Neural cell (in vitro differentiated cells): ENCODE measurements at regions not wholly inside any gene's neighbourhood (a gene's known extent, or its start where the extent isn't known, plus 50 kb on each side); places are given as distances from the start of the nearest gene placed in this dataset.

Experiments used
- H2AFZ ChIP-seq: fragments of 200-600, 300-800 bp; sonication (generic), shearing (Covaris generic); 2 replicates; pipeline ENCODE4 v1.6.0; 2014; ENCODE audit warnings: low read depth, mild to moderate bottlenecking, antibody characterized with exemption, low read length, moderate library complexity
- H3F3A ChIP-seq: fragments of 200-600 bp; shearing (Covaris generic); 2 replicates; pipeline ENCODE4 v1.6.1; 2016; ENCODE audit warnings: mild to moderate bottlenecking, moderate library complexity, mixed read lengths, antibody characterized with exemption, low read length; ENCODE audit not compliant: insufficient read depth, poor library complexity, severe bottlenecking
- H3K27ac ChIP-seq: fragments of 200-600, 300-800 bp; sonication (generic), shearing (Covaris generic); 2 replicates; pipeline ENCODE4 v1.5.1; 2014; ENCODE audit warnings: mild to moderate bottlenecking, low read length, moderate library complexity
- H3K27me3 ChIP-seq: fragments of 300-800, 200-600 bp; sonication (generic), shearing (Covaris generic); 2 replicates; pipeline ENCODE4 v1.6.0; 2014; ENCODE audit warnings: mild to moderate bottlenecking, low read depth, low read length, moderate library complexity; ENCODE audit not compliant: insufficient read depth
- H3K36me3 ChIP-seq: fragments of 300-800, 200-600 bp; sonication (generic), shearing (Covaris generic); 2 replicates; pipeline ENCODE4 v1.5.1; 2014; ENCODE audit warnings: mild to moderate bottlenecking, antibody characterized with exemption, low read length, moderate library complexity; ENCODE audit not compliant: insufficient read depth
- H3K4me2 ChIP-seq: fragments of 300-800, 200-600 bp; sonication (generic), shearing (Covaris generic); 2 replicates; pipeline ENCODE4 v1.6.0; 2014; ENCODE audit warnings: mild to moderate bottlenecking, low read length
- H3K4me3 ChIP-seq: fragments of 300-800, 200-600 bp; sonication (generic), shearing (Covaris generic); 2 replicates; pipeline ENCODE4 v1.5.1; 2014; ENCODE audit warnings: mild to moderate bottlenecking, low read length, moderate library complexity
- H3K79me2 ChIP-seq: fragments of 200-600 bp; shearing (Covaris generic); replicated peaks from 2 replicates; pipeline ENCODE4 v1.6.0; 2014; ENCODE audit warnings: mild to moderate bottlenecking, low read length, moderate library complexity; ENCODE audit not compliant: insufficient read depth
- H3K9ac ChIP-seq: fragments of 300-800, 200-600 bp; sonication (generic), shearing (Covaris generic); 2 replicates; pipeline ENCODE4 v1.6.1; 2016; ENCODE audit warnings: mild to moderate bottlenecking, low read length, mixed read lengths
- H3K9me2 ChIP-seq: fragments of 200-600 bp; shearing (Covaris generic); 2 replicates; pipeline ENCODE4 v1.6.1; 2016; ENCODE audit warnings: mild to moderate bottlenecking, low read length, mixed read lengths; ENCODE audit not compliant: insufficient read depth
- H3K9me3 ChIP-seq: fragments of 200-600, 300-800 bp; sonication (generic), shearing (Covaris generic); 2 replicates; pipeline ENCODE4 v1.6.1; 2016; ENCODE audit warnings: mild to moderate bottlenecking, mixed run types, low read length, moderate library complexity, mixed read lengths
- H4K20me1 ChIP-seq: fragments of 200-600 bp; shearing (Covaris generic); 2 replicates; pipeline ENCODE4 v1.6.1; 2016; ENCODE audit warnings: mild to moderate bottlenecking, mixed run types; ENCODE audit not compliant: insufficient read depth
- EZH2 ChIP-seq: fragments of 200-600, 300-800 bp; shearing (Covaris generic), sonication (generic); IDR thresholded peaks from 2 replicates; pipeline ENCODE4 v1.6.1; 2014; ENCODE audit warnings: antibody characterized with exemption, low read length, borderline replicate concordance, mild to moderate bottlenecking; ENCODE audit not compliant: insufficient read depth, poor library complexity, severe bottlenecking
- MXI1 ChIP-seq: fragments of 450-650 bp; conservative IDR thresholded peaks from 2 replicates; pipeline ENCODE4 v1.6.1; 2014; ENCODE audit warnings: antibody characterized with exemption, mild to moderate bottlenecking; ENCODE audit not compliant: poor library complexity, severe bottlenecking
- RAD21 ChIP-seq: fragments of 450-650 bp; conservative IDR thresholded peaks from 2 replicates; pipeline ENCODE4 v1.6.1; 2014; ENCODE audit warnings: antibody characterized with exemption, mild to moderate bottlenecking, moderate library complexity
- TF ChIP-seq, protein P1 (sequence below): IDR thresholded peaks from 2 replicates; pipeline ENCODE4 v1.6.1; 2012; ENCODE audit warnings: borderline replicate concordance

DNA sequence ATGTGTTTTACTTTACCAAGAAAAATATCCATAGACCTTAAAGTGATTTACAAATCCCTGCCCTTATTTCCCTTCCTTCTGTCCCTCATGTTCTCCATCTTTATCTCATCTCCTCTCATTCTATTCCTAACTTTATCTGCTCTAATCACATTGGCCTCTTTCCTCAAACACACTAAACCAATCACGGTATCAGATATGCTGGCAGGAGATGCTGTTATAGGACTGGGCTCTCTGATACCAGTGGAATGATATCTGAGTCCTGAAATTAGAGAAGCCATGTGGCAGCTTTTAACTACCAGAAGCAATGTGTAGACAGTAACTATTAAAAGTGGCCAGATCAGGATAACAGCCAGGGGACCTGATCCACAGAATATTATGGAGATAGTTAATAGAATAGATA lies 49.9 kb upstream of the GIMD1 start:
- no peaks in the 10 kb centered on the region for H3K36me3 ChIP-seq
- H3K4me3 ChIP-seq = no peak overlapping the region
- H2AFZ ChIP-seq = no peak overlapping the region
- TF ChIP-seq, protein P1, sequence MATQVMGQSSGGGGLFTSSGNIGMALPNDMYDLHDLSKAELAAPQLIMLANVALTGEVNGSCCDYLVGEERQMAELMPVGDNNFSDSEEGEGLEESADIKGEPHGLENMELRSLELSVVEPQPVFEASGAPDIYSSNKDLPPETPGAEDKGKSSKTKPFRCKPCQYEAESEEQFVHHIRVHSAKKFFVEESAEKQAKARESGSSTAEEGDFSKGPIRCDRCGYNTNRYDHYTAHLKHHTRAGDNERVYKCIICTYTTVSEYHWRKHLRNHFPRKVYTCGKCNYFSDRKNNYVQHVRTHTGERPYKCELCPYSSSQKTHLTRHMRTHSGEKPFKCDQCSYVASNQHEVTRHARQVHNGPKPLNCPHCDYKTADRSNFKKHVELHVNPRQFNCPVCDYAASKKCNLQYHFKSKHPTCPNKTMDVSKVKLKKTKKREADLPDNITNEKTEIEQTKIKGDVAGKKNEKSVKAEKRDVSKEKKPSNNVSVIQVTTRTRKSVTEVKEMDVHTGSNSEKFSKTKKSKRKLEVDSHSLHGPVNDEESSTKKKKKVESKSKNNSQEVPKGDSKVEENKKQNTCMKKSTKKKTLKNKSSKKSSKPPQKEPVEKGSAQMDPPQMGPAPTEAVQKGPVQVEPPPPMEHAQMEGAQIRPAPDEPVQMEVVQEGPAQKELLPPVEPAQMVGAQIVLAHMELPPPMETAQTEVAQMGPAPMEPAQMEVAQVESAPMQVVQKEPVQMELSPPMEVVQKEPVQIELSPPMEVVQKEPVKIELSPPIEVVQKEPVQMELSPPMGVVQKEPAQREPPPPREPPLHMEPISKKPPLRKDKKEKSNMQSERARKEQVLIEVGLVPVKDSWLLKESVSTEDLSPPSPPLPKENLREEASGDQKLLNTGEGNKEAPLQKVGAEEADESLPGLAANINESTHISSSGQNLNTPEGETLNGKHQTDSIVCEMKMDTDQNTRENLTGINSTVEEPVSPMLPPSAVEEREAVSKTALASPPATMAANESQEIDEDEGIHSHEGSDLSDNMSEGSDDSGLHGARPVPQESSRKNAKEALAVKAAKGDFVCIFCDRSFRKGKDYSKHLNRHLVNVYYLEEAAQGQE = no peak
- TF ChIP-seq RAD21 (no peak), EZH2 (no peak), MXI1 (no peak)
- H3K9ac ChIP-seq = no peak overlapping the region
- H3K4me2 ChIP-seq = no peak overlapping the region
- no peaks in the 10 kb centered on the region for H3K9me3 ChIP-seq
- no peak overlapping the region for H3K27ac ChIP-seq
- no peaks in the 10 kb centered on the region for H4K20me1 ChIP-seq
- H3K27me3 ChIP-seq = no peaks in the 10 kb centered on the region
- no peaks in the 10 kb centered on the region for H3F3A ChIP-seq
- H3K9me2 ChIP-seq = no peaks in the 10 kb centered on the region
- H3K79me2 ChIP-seq = no peaks in the 10 kb centered on the region
